ENCODE measurements at regions not wholly inside any gene's neighbourhood (a gene's known extent, or its start where the extent isn't known, plus 50 kb on each side); places are given as distances from the start of the nearest gene placed in this dataset.

DNA sequence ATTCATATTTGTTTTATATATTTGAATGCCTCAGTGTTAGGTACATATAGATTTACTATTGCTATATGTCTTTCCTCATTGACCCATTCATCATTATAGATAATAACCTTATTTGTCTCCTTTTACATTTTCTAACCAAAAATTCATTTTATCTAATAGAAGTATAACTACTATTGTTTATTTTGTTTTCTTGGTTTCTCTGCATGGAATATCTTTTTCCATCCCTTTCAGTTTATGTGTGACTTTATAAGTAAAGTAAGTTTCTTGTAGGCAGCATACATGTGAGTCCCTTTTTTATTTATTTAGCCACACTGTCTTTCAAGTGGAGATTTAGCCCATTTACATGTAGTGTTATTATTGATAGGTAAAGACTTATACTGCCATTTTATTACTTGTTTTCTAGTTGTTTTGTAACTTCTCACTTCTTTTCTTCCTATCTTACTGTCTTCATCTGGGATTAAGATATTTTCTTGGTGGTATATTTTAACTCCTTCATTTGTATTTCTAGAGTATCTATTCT lies 572.0 kb upstream of the MAN1A1 start:
- no peak for TF ChIP-seq POLR2A (IDR thresholded peaks at IDR 0.05)
- TF ChIP-seq, protein P1, sequence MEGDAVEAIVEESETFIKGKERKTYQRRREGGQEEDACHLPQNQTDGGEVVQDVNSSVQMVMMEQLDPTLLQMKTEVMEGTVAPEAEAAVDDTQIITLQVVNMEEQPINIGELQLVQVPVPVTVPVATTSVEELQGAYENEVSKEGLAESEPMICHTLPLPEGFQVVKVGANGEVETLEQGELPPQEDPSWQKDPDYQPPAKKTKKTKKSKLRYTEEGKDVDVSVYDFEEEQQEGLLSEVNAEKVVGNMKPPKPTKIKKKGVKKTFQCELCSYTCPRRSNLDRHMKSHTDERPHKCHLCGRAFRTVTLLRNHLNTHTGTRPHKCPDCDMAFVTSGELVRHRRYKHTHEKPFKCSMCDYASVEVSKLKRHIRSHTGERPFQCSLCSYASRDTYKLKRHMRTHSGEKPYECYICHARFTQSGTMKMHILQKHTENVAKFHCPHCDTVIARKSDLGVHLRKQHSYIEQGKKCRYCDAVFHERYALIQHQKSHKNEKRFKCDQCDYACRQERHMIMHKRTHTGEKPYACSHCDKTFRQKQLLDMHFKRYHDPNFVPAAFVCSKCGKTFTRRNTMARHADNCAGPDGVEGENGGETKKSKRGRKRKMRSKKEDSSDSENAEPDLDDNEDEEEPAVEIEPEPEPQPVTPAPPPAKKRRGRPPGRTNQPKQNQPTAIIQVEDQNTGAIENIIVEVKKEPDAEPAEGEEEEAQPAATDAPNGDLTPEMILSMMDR (IDR thresholded peaks at IDR 0.05), result no peak

Measured in lower leg skin (tissue), 3 donors.